Naive B cell (primary cell): ENCODE measurements at regions not wholly inside any gene's neighbourhood (a gene's known extent, or its start where the extent isn't known, plus 50 kb on each side); places are given as distances from the start of the nearest gene placed in this dataset.
A peak's percentile ranks its signal among the peaks of the same experiment; 100 is the strongest.
"Not testable (repeated sequence)": the region's sequence is repeated elsewhere in the genome, so short reads cannot be mapped to it uniquely, and the experiment has no call there.

Experiments used
- ATAC-seq, 2 donors: fragments of 150-1000 bp; cut with Tn5 transposase; 2 replicates each; pipeline ENCODE4 v1.10.0; 2021; ENCODE audit warnings: low read depth in 2 of 2, mild to moderate bottlenecking in 2 of 2, moderate library complexity in 2 of 2
- DNase-seq: peaks from one replicate; pipeline ENCODE4 v3.0.0; 2022
- H3K27ac Mint-ChIP-seq, 6 donors: one replicate each; pipeline ENCODE4 v1.8.0; 2020 to 2022; ENCODE audit warnings: mild to moderate bottlenecking in 6 of 6, mixed read lengths in 6 of 6, moderate library complexity in 5 of 6, inconsistent platforms in 2 of 6
- H3K27me3 Mint-ChIP-seq, 3 donors: one replicate each; pipeline ENCODE4 v1.8.0; 2021 to 2022; ENCODE audit warnings: mixed read lengths in 3 of 3, mild to moderate bottlenecking in 1 of 3
- H3K36me3 Mint-ChIP-seq, 2 donors: one replicate each; pipeline ENCODE4 v1.8.0; 2020 to 2022; ENCODE audit warnings: mixed read lengths in 2 of 2, inconsistent platforms in 1 of 2, mild to moderate bottlenecking in 1 of 2
- H3K4me1 Mint-ChIP-seq, 3 donors: one replicate each; pipeline ENCODE4 v1.8.0; 2020 to 2022; ENCODE audit warnings: mixed read lengths in 3 of 3, inconsistent platforms in 1 of 3, mild to moderate bottlenecking in 1 of 3, moderate library complexity in 1 of 3
- H3K4me3 Mint-ChIP-seq, 8 donors: one replicate each; pipeline ENCODE4 v1.8.0; 2020 to 2022; ENCODE audit warnings: mild to moderate bottlenecking in 8 of 8, mixed read lengths in 8 of 8, moderate library complexity in 8 of 8, inconsistent platforms in 2 of 8
- H3K9me3 Mint-ChIP-seq, 7 donors: one replicate each; pipeline ENCODE4 v1.8.0; 2020 to 2022; ENCODE audit warnings: mixed read lengths in 7 of 7, mild to moderate bottlenecking in 5 of 7, inconsistent platforms in 2 of 7, moderate library complexity in 1 of 7

- DNase-seq, ATAC-seq, H3K4me1 Mint-ChIP-seq, H3K27me3 Mint-ChIP-seq, H3K4me3 Mint-ChIP-seq, H3K9me3 Mint-ChIP-seq, H3K36me3 Mint-ChIP-seq, H3K27ac Mint-ChIP-seq: not testable (repeated sequence)
Observed at GRCh38 chr6:105853979-105854378, 232.2 kb upstream of the PRDM1 start.

- ATAC-seq: no peak
- Mint-ChIP-seq H3K36me3 (no peaks in the 10 kb centered on the region), H3K4me3 (no peak overlapping the region), H3K9me3 (no peaks in the 10 kb centered on the region), H3K27me3 (peaks cover 0 to 6% (median 0%) of the 10 kb centered on the region in 3 donors), H3K27ac (no peak overlapping the region), H3K4me1 (peaks cover 0 to 3% (median 0%) of the 10 kb centered on the region in 3 donors)
- DNase-seq: no peak
Observed at GRCh38 chr6:105851606-105852005, 234.5 kb upstream of the PRDM1 start.

DNA sequence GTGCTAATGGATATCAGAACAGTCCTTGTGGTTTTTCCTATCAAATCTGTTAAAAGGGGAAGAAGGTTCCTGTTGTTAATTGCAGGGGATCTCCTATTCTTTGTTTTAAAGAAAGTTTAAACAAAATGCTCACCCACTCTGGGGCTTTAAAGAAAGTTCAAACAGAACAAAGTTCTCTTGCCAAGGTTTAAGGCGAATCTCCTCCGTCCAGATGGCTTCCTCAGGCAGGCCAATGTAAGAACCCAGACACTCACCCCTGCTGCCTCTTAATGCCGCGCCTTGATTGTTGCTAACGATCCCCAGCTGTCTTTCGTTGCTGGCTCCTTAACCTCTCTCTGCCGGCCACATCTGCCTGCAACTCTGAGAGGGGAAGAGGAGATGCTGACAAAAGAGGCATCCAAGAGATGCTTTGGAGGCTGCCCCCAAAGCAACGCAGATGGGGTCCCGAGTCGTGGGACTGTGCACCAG is 235.0 kb upstream of the PRDM1 start:
- no peak for DNase-seq
- no peak for ATAC-seq
- Mint-ChIP-seq H3K36me3 (no peaks in the 10 kb centered on the region), H3K27ac (no peak overlapping the region), H3K4me1 (peaks cover 0 to 3% (median 0%) of the 10 kb centered on the region in 3 donors), H3K9me3 (no peaks in the 10 kb centered on the region), H3K4me3 (no peak overlapping the region), H3K27me3 (peaks cover 0 to 6% (median 0%) of the 10 kb centered on the region in 3 donors)

DNA sequence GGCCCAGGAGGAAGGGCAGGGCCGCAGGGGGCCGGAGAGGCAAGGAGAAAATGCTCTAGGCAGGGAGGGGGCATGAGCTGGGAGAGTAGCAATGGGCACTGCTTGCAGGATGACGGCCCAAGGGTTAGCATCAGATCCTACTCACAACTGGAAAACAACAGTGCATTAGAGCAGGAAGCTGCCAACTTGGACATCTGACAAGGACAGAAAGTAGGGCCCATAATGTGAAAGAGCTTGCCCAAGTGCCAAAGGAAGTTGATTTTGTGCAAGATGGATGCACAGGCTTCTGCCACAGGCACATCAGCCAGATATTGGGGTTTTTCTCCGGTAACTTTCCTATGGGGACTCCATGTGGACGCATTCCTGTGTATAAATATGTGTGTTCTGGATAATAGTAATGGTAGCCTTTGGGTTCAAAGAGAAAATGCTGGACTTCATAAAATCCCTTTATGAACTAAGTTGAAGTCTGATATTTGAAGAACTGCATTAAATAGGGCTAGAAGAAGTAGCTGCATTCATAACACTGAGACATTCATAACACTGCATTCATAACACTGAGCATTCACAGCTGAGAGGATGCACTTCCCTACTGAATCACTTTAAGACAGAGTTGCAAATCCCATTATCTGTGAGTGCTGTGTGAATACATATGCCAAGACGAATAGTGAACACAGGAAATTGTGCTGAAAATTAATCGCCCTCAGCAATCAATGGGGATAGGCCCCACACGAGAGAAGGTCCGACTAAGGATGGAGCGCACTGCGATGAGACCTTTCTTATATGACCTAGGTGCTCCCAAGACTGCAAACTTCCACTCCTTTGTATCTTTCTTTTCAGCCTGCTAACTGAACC is 235.6 kb upstream of the PRDM1 start:
- H3K4me3 Mint-ChIP-seq: no peak overlapping the region
- H3K27me3 Mint-ChIP-seq: peaks cover 0 to 6% (median 0%) of the 10 kb centered on the region in 3 donors
- no peak overlapping the region for H3K27ac Mint-ChIP-seq
- DNase-seq (no peak), ATAC-seq (no peak)
- peaks cover 0 to 3% (median 0%) of the 10 kb centered on the region in 3 donors for H3K4me1 Mint-ChIP-seq
- H3K9me3 Mint-ChIP-seq: no peaks in the 10 kb centered on the region
- H3K36me3 Mint-ChIP-seq: no peaks in the 10 kb centered on the region

- H3K27ac Mint-ChIP-seq: no peak overlapping the region
- DNase-seq: no peak
- H3K4me3 Mint-ChIP-seq: no peak overlapping the region
- peaks cover 0 to 3% (median 0%) of the 10 kb centered on the region in 3 donors for H3K4me1 Mint-ChIP-seq
- H3K36me3 Mint-ChIP-seq: no peaks in the 10 kb centered on the region
- no peaks in the 10 kb centered on the region for H3K9me3 Mint-ChIP-seq
- peaks cover 0 to 6% (median 0%) of the 10 kb centered on the region in 3 donors for H3K27me3 Mint-ChIP-seq
- no peak for ATAC-seq
Observed at GRCh38 chr6:105849746-105850145, 236.4 kb upstream of the PRDM1 start.

- Mint-ChIP-seq H3K9me3 (no peaks in the 10 kb centered on the region), H3K36me3 (peaks cover 0 to 5% of the 10 kb centered on the region in 2 donors), H3K27me3 (peaks cover 0 to 6% (median 0%) of the 10 kb centered on the region in 3 donors), H3K4me3 (no peak overlapping the region), H3K27ac (no peak overlapping the region), H3K4me1 (peaks cover 0 to 3% (median 0%) of the 10 kb centered on the region in 3 donors)
- DNase-seq (no peak), ATAC-seq (no peak)
Observed at GRCh38 chr6:105847433-105847832, 238.7 kb upstream of the PRDM1 start.

- no peaks in the 10 kb centered on the region for H3K27me3 Mint-ChIP-seq
- no peaks in the 10 kb centered on the region for H3K9me3 Mint-ChIP-seq
- peaks cover 0 to 5% of the 10 kb centered on the region in 2 donors for H3K36me3 Mint-ChIP-seq
- peak overlapping the region in 1 of 6 donors; percentile 63 for H3K27ac Mint-ChIP-seq
- no peak for DNase-seq
- no peak for ATAC-seq
- H3K4me1 Mint-ChIP-seq: no peaks in the 10 kb centered on the region
- H3K4me3 Mint-ChIP-seq: no peak overlapping the region
Observed at GRCh38 chr6:105844275-105844883, 241.8 kb upstream of the PRDM1 start.

DNA sequence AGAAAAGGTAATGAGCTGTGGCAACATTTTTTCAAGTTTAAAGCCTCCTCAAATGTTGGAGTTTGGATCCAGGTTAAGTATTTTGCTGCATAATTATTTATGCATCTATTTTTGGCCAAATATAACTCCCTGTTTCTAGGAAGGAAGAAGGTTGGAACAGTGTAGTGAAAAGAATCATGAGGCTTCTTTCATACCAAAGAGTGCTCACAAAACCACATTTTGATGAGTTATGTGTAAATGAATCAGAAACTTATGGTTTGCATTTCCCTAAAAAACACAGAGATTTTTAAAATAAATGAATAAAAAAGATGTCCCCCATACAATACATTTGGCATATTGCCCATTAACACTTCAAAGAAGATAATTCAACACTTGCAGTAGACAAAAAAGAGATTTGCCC is 246.9 kb upstream of the PRDM1 start:
- Mint-ChIP-seq H3K27ac (no peak overlapping the region), H3K27me3 (no peaks in the 10 kb centered on the region), H3K36me3 (peaks cover 0 to 5% of the 10 kb centered on the region in 2 donors), H3K4me3 (no peak overlapping the region), H3K4me1 (peaks cover 9 to 25% (median 21%) of the 10 kb centered on the region in 3 donors), H3K9me3 (no peaks in the 10 kb centered on the region)
- no peak for DNase-seq
- no peak for ATAC-seq

DNA sequence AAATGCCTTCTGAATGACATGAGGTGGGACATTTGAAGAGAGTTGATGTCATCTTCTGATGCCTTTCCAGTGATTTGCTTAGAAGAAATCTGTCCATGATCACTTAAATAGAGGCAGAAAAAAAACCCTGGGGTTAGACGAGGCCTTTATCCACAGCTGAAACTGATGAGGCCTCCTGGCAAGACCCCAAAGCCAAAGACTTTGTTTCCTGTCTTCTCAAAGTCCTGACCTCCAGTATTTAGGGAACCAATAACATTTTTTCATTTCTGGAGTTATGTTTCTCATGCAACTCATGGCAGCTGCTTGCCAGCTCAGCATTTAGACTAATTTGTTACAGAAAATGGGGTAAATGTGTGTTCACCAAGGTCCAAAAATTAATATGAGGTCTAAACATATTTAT is 248.0 kb upstream of the PRDM1 start:
- DNase-seq (no peak), ATAC-seq (no peak)
- Mint-ChIP-seq H3K36me3 (peaks cover 0 to 5% of the 10 kb centered on the region in 2 donors), H3K27ac (no peak overlapping the region), H3K4me3 (no peak overlapping the region), H3K27me3 (no peaks in the 10 kb centered on the region), H3K9me3 (no peaks in the 10 kb centered on the region), H3K4me1 (peaks cover 9 to 30% (median 26%) of the 10 kb centered on the region in 3 donors)

DNA sequence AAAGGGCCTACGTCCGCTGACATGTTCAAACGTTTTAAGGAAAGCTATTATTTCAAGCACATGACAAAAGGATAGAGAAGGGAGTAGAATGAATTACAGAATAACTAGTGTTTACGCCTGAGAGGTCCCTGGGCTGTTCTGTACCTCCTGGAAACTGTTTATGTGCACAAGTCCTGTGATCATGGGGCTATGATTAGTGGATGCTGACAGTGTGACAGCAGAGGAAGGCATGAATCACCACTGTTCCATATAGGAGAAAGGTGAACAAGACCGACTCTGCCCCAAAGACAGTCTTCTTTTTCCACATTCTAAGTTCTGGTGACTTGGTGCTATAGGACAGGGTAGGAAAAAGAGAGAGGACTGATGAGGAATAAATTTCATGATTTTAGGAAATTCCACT is 249.2 kb upstream of the PRDM1 start:
- ATAC-seq (no peak), DNase-seq (no peak)
- Mint-ChIP-seq H3K9me3 (no peaks in the 10 kb centered on the region), H3K4me3 (peak overlapping the region in 2 of 8 donors; percentile 1 to 37), H3K27ac (peak overlapping the region in 2 of 6 donors; percentile 40 to 83), H3K36me3 (no peaks in the 10 kb centered on the region), H3K4me1 (peaks cover 9 to 30% (median 26%) of the 10 kb centered on the region in 3 donors), H3K27me3 (no peaks in the 10 kb centered on the region)

- no peaks in the 10 kb centered on the region for H3K36me3 Mint-ChIP-seq
- peak overlapping the region in 2 of 6 donors; percentile 40 to 83 for H3K27ac Mint-ChIP-seq
- H3K27me3 Mint-ChIP-seq: no peaks in the 10 kb centered on the region
- no peaks in the 10 kb centered on the region for H3K9me3 Mint-ChIP-seq
- ATAC-seq: peak; percentile 63 to 65
- peak; percentile 13 for DNase-seq
- H3K4me1 Mint-ChIP-seq: peaks cover 9 to 30% (median 26%) of the 10 kb centered on the region in 3 donors
- H3K4me3 Mint-ChIP-seq: peak overlapping the region in 2 of 8 donors; percentile 1 to 37
Observed at GRCh38 chr6:105836379-105836778, 249.8 kb upstream of the PRDM1 start.

- DNase-seq (peak; percentile 34), ATAC-seq (peak; percentile 65 to 68)
- Mint-ChIP-seq H3K9me3 (no peaks in the 10 kb centered on the region), H3K27me3 (no peaks in the 10 kb centered on the region), H3K4me3 (peak overlapping the region in 4 of 8 donors; percentile 63 to 79 (median 68)), H3K27ac (no peak overlapping the region), H3K36me3 (no peaks in the 10 kb centered on the region), H3K4me1 (peaks cover 9 to 30% (median 26%) of the 10 kb centered on the region in 3 donors)
Observed at GRCh38 chr6:105835373-105835772, 250.8 kb upstream of the PRDM1 start.

DNA sequence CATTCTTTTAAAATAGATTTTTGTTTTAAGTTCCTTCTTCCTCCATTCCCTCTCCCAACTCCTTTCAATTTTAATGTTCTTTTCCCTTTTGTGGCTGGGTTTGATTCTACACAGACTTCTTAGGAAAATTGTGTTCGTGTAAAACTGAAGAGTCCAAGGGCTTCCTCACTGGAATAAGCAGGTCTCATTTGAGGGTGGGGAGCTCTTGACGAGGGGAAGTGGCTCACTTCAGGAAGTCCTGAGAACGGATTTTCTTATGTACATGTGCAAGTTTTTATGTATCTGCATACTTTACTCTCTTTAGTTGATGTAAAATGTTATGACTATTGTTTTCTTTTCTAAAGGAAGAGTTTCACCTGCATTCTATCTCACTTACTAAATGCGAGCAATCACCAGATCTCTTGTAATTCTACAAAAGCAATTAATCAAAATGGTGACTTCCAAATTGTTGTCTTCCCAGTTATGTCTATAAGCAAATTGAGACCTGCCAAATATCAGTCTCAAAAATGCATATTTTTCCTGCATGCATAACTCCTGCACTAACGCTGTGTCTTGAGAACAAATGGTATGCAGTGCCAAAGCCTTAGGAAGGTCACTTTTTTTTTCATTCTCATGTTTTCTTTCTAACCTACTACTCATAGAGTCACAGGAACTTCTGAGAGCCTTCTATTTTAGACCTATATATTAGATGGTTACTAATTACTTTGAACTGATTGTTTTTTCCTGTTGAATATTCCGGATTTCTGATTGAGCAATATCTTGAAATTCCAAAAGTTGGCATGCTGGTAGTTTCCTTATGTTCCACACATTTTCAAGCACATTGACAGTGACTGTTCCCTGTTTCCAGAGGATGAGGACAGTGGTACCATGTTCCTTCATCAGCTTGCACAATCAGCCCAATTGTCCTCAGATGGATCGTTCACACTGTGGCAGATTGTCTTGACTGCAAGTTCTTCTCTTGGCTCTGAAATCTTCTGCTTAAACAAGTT is 251.9 kb upstream of the PRDM1 start:
- Mint-ChIP-seq H3K27ac (peak overlapping the region in 2 of 6 donors; percentile 57 to 67), H3K9me3 (no peaks in the 10 kb centered on the region), H3K4me1 (peaks cover 9 to 30% (median 26%) of the 10 kb centered on the region in 3 donors), H3K36me3 (no peaks in the 10 kb centered on the region), H3K4me3 (no peak overlapping the region), H3K27me3 (no peaks in the 10 kb centered on the region)
- DNase-seq (no peak), ATAC-seq (no peak)
